Endothelial cell of umbilical vein (primary cell): ENCODE measurements at regions not wholly inside any gene's neighbourhood (a gene's known extent, or its start where the extent isn't known, plus 50 kb on each side); places are given as distances from the start of the nearest gene placed in this dataset.

Experiments used
- BruUV-seq: library from RNA; stranded (reverse); fragments of 400-500 nt; replicated peaks from 2 replicates; lab custom pipeline; 2021; lab: Mats Ljungman, UMichigan
- CTCF ChIA-PET: fragments of 300-600, 350-600 bp; sonication (Branson Sonifier 250); formaldehyde crosslinking; loops from one replicate; lab custom pipeline; 2021; ENCODE audit warnings: antibody characterized with exemption, inconsistent platforms; lab: Charles Lee
- POLR2A ChIA-PET: fragments of 300-600, 350-600 bp; sonication (Branson Sonifier 250); formaldehyde crosslinking; loops from one replicate; lab custom pipeline; 2021; ENCODE audit warnings: antibody characterized with exemption, inconsistent platforms; lab: Charles Lee
- DNase-seq: peaks from one replicate; pipeline ENCODE4 v3.0.0-alpha.2; 2011; ENCODE audit warnings: low read depth, low spot score
- FAIRE-seq: peaks from 2 replicates; lab custom pipeline; 2011; peaks lifted over from hg19 to GRCh38; lab: Jason Lieb, UNC
- H2AFZ ChIP-seq: 2 replicates; pipeline ENCODE4 v1.6.0; 2012; ENCODE audit warnings: low read depth, low read length, control low read depth, inconsistent platforms
- H3K27ac ChIP-seq: 2 replicates; pipeline ENCODE4 v1.5.1; 2011; ENCODE audit warnings: low read depth, mild to moderate bottlenecking, control low read depth, low read length, moderate library complexity; ENCODE audit not compliant: insufficient read depth
- H3K27me3 ChIP-seq, 2 experiments: 2 replicates each; pipeline versions ENCODE4 v1.6.0 to v1.6.1; 2011; ENCODE audit warnings: low read length in 2 of 2, mixed read lengths in 1 of 2; ENCODE audit not compliant: control insufficient read depth in 2 of 2, insufficient read depth in 2 of 2
- H3K36me3 ChIP-seq, 2 experiments: 2 replicates in 1 of 2; 3 replicates in 1 of 2; pipeline ENCODE4 v1.5.1; 2011; ENCODE audit warnings: low read length in 2 of 2, mild to moderate bottlenecking in 1 of 2, moderate library complexity in 1 of 2; ENCODE audit not compliant: control insufficient read depth in 2 of 2, insufficient read depth in 2 of 2; ENCODE audit errors: extremely low read depth in 1 of 2
- H3K4me1 ChIP-seq: 3 replicates; pipeline ENCODE4 v1.5.1; 2011; ENCODE audit warnings: mild to moderate bottlenecking, low read length; ENCODE audit not compliant: control insufficient read depth, insufficient read depth; ENCODE audit errors: extremely low read depth
- H3K4me2 ChIP-seq: 2 replicates; pipeline ENCODE4 v1.6.1; 2011; ENCODE audit warnings: low read length, control low read depth, mixed read lengths; ENCODE audit not compliant: insufficient read depth
- H3K4me3 ChIP-seq, 3 experiments: fragments of 200-600 bp in 1 of 3; sonication (generic), shearing (Covaris generic) in 1 of 3; replicated peaks in 1 of 3; 2 replicates each; pipeline ENCODE4 v1.5.1; 2011 to 2016; ENCODE audit warnings: control low read depth in 3 of 3, low read length in 3 of 3, mild to moderate bottlenecking in 2 of 3, inconsistent platforms in 1 of 3, low read depth in 1 of 3, moderate library complexity in 1 of 3; ENCODE audit not compliant: insufficient read depth in 1 of 3
- H3K79me2 ChIP-seq: 2 replicates; pipeline ENCODE4 v1.6.0; 2012; ENCODE audit warnings: low read length, inconsistent platforms; ENCODE audit not compliant: control insufficient read depth, insufficient read depth
- H3K9ac ChIP-seq: replicated peaks from 2 replicates; pipeline ENCODE3; 2011; ENCODE audit warnings: low read length, control low read depth; ENCODE audit not compliant: insufficient read depth; ENCODE audit errors: extremely low read depth
- H3K9me1 ChIP-seq: replicated peaks from 3 replicates; pipeline ENCODE4 v1.6.0; 2011; ENCODE audit warnings: mild to moderate bottlenecking, low read length; ENCODE audit not compliant: control insufficient read depth, insufficient read depth; ENCODE audit errors: extremely low read depth
- H3K9me3 ChIP-seq: replicated peaks from 2 replicates; pipeline ENCODE4 v1.5.1; 2012; ENCODE audit warnings: low read length, inconsistent platforms; ENCODE audit not compliant: control insufficient read depth, insufficient read depth
- H4K20me1 ChIP-seq: replicated peaks from 2 replicates; pipeline ENCODE3; 2011; ENCODE audit warnings: mild to moderate bottlenecking, low read length; ENCODE audit not compliant: control insufficient read depth, insufficient read depth; ENCODE audit errors: extremely low read depth
- CTCF ChIP-seq, 2 donors: IDR thresholded peaks; 1 replicate in 1 of 2; 2 replicates in 1 of 2; pipeline ENCODE4 v1.5.1; 2011; ENCODE audit warnings: low read length in 2 of 2, mild to moderate bottlenecking in 2 of 2, moderate library complexity in 2 of 2, control low read depth in 1 of 2, inconsistent platforms in 1 of 2, low read depth in 1 of 2; ENCODE audit not compliant: insufficient read depth in 1 of 2; ENCODE audit errors: extremely low read depth in 1 of 2
- EZH2 ChIP-seq: IDR thresholded peaks from 2 replicates; pipeline ENCODE4 v1.6.1; 2012; ENCODE audit warnings: borderline replicate concordance, low read depth, mild to moderate bottlenecking, moderate library complexity, low read length, inconsistent platforms; ENCODE audit not compliant: severe bottlenecking
- FOS ChIP-seq: IDR thresholded peaks from 2 replicates; pipeline ENCODE4 v1.6.1; 2011; ENCODE audit warnings: mild to moderate bottlenecking, low read length, moderate library complexity, borderline replicate concordance; ENCODE audit not compliant: insufficient read depth
- GATA2 ChIP-seq: IDR thresholded peaks from 2 replicates; pipeline ENCODE4 v1.7.0; 2011; ENCODE audit warnings: low read depth, mild to moderate bottlenecking, moderate library complexity, mixed read lengths, low read length; ENCODE audit not compliant: insufficient read length, insufficient read depth
- JUN ChIP-seq: IDR thresholded peaks from 2 replicates; pipeline ENCODE4 v1.6.1; 2011; ENCODE audit warnings: borderline replicate concordance, low read depth; ENCODE audit not compliant: insufficient read length, insufficient read depth
- MAX ChIP-seq: IDR thresholded peaks from 2 replicates; pipeline ENCODE4 v1.6.1; 2011; ENCODE audit not compliant: insufficient read depth, insufficient read length
- MYC ChIP-seq: IDR thresholded peaks from one replicate; pipeline ENCODE4 v1.6.1; 2011; ENCODE audit warnings: mild to moderate bottlenecking, low read depth, low read length
- POLR2A ChIP-seq: IDR thresholded peaks from 2 replicates; pipeline ENCODE4 v1.6.1; 2012; ENCODE audit warnings: low read depth, mild to moderate bottlenecking, control low read depth, low read length
- POLR2AphosphoS5 ChIP-seq: IDR thresholded peaks from 2 replicates; pipeline ENCODE4 v1.6.1; 2012; ENCODE audit warnings: low read depth, mild to moderate bottlenecking, control low read depth, low read length, moderate library complexity; ENCODE audit not compliant: insufficient read depth
- dilution Hi-C: fragments of 300-500 bp; cut with MboI; formaldehyde crosslinking; loops from one replicate; pipeline ENCODE4 v1.15.0; 2019; ENCODE audit warnings: low sequenced_read_pairs; ENCODE audit not compliant: extremely low pct_ligation_motif_present
- intact Hi-C: fragments of 100-400 bp; cut with micrococcal nuclease; formaldehyde crosslinking; loops from one replicate; pipeline ENCODE4 v1.10.0; 2022

GRCh38 chr20:29419378-29419777 lies 1838.1 kb upstream of the DEFB115 start:
- no peaks in the 10 kb centered on the region for H3K36me3 ChIP-seq
- FAIRE-seq: no peak
- dilution Hi-C loops: no loop called here

More at GRCh38 chr20:29419378-29419777, 1838.1 kb upstream of the DEFB115 start:
- H3K9me3 ChIP-seq: peaks cover 2% of the 10 kb centered on the region
- H3K27me3 ChIP-seq: no peaks in the 10 kb centered on the region
- no peak for DNase-seq
- H3K79me2 ChIP-seq: no peaks in the 10 kb centered on the region
- H3K27ac ChIP-seq: no peak overlapping the region
- no TSS peak for BruUV-seq
- no peaks in the 10 kb centered on the region for H3K4me1 ChIP-seq
- ChIA-PET CTCF (no interaction called here), POLR2A (no interaction called here)
- TF ChIP-seq POLR2AphosphoS5: no peak
- TF ChIP-seq POLR2A: no peak
- no peak for TF ChIP-seq GATA2
- no peak for TF ChIP-seq JUN
- no peak for TF ChIP-seq MYC
- no peak for TF ChIP-seq FOS
- TF ChIP-seq EZH2: no peak
- TF ChIP-seq MAX: no peak
- no peak for TF ChIP-seq CTCF (IDR thresholded peaks at IDR 0.05; ENCODE audit: extremely low read depth in 1 of 2, insufficient read depth in 1 of 2, low read depth in 1 of 2, low read length in 2 of 2)
- H2AFZ ChIP-seq: no peak overlapping the region
- H3K4me3 ChIP-seq: no peak overlapping the region
- H4K20me1 ChIP-seq: no peaks in the 10 kb centered on the region
- H3K9me1 ChIP-seq: no peaks in the 10 kb centered on the region
- H3K4me2 ChIP-seq: no peak overlapping the region
- no peak overlapping the region for H3K9ac ChIP-seq
- intact Hi-C loops: no loop called here
